Activated CD4-positive, alpha-beta memory T cell treated with anti-CD3 and anti-CD28 coated beads, Interleukin-2, amount 10 ng/mL, durations not matched to agents 7 days and 5 days (primary cell): ENCODE measurements at regions not wholly inside any gene's neighbourhood (a gene's known extent, or its start where the extent isn't known, plus 50 kb on each side); places are given as distances from the start of the nearest gene placed in this dataset.

Source experiments
- CTCF ChIA-PET: fragments of 350-600 bp; sonication (Branson Sonifier 250); formaldehyde crosslinking; loops from one replicate; lab custom pipeline; 2021; ENCODE audit warnings: antibody characterized with exemption, inconsistent platforms; lab: Charles Lee
- POLR2A ChIA-PET: fragments of 350-600 bp; sonication (Branson Sonifier 250); formaldehyde crosslinking; loops from one replicate; lab custom pipeline; 2021; ENCODE audit warnings: antibody characterized with exemption; lab: Charles Lee
- DNase-seq: peaks from one replicate; pipeline ENCODE4 v3.0.0-alpha.2; 2020
- H3K27ac Mint-ChIP-seq: one replicate; pipeline ENCODE4 v1.8.0; 2021; ENCODE audit warnings: mild to moderate bottlenecking, mixed read lengths
- H3K27me3 Mint-ChIP-seq: one replicate; pipeline ENCODE4 v1.8.0; 2021; ENCODE audit warnings: mixed read lengths
- H3K36me3 Mint-ChIP-seq: one replicate; pipeline ENCODE4 v1.8.0; 2021; ENCODE audit warnings: low read depth, mixed read lengths
- H3K4me1 Mint-ChIP-seq: one replicate; pipeline ENCODE4 v1.8.0; 2021; ENCODE audit warnings: mixed read lengths
- H3K4me3 Mint-ChIP-seq: one replicate; pipeline ENCODE4 v1.8.0; 2021; ENCODE audit warnings: mild to moderate bottlenecking, mixed read lengths
- H3K9me3 Mint-ChIP-seq: one replicate; pipeline ENCODE4 v1.8.0; 2021; ENCODE audit warnings: mixed read lengths

DNA sequence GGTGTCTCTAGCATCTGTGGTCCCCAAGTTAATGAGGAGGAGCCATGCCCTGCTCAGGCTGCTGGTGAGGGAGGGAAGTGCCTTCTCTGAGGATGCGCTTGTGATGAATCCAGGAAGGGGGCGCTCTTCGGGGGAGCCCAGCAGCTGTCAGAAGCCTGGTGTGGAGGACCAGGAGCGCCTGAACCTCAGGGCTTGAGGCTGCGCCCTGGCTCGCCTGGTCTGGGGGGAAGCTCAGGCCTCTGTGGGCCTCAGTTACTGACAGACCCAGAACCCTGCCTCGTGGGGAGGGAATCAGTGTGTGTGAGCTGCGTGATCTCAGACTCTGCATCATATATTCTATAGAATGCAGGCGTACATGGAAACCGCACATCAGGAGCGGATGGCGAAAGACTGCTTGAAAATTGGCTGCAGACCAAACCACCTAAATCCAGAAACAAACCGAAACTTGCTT, 126.1 kb downstream of the SEC14L1 start:
- DNase-seq, result no peak
- POLR2A ChIA-PET, result no interaction called here
- peaks cover 5% of the 10 kb centered on the region for H3K27me3 Mint-ChIP-seq
- no peak overlapping the region for H3K4me3 Mint-ChIP-seq
- H3K36me3 Mint-ChIP-seq, result no peaks in the 10 kb centered on the region
- CTCF ChIA-PET, result interaction anchor here (0.8 kb wide), 1 partner anchor 399 kb away, joined by 3 read pairs; the partner anchor contains the start of gene MGAT5B
- no peak overlapping the region for H3K27ac Mint-ChIP-seq
- no peaks in the 10 kb centered on the region for H3K4me1 Mint-ChIP-seq
- no peaks in the 10 kb centered on the region for H3K9me3 Mint-ChIP-seq

DNA sequence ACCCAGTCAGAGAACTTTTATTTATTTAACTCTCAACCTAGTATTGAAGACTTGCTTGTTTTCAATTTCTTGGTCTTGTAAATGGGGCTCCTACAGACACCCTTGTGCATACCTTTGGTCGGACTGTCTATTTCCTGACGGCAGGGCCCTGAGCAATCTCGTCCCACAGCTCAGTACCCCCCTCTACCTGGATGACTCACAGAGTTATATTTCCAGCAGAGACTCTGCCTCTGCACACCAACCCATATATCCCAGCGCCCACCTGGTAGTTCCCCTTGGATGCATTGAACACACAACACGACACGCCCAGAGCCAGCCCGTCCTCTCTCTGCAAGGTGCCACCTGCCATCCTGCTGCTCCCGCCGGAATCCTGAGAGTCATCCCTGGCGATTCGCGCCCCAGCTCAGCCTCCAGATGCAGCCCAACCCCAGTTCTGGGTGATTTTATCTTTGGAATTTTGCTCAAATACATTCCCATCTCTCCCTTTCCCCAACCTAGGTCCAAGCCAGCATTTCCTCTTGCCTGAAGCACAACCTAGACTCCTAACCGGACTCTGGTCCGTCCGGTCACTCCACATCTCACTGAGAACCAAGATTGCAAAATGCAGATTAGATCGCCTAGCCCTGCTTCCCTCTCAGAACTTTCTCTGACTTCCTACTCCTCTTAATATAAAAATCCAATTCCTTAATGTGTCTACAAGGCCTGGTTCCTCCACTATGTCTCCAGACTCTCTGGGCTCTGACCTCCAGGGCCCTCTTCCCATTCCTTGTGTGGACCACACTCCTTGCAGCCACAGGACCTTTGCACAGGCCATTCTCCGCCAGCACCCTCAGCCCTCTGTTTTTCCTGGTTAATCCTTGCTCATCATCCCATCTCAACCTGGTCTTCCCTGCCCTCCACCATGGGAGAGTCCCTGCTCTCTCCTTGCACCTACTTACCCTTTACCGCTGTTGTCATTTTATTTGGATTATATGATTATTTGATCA, 129.2 kb downstream of the SEC14L1 start:
- no peaks in the 10 kb centered on the region for H3K36me3 Mint-ChIP-seq
- no peak overlapping the region for H3K4me3 Mint-ChIP-seq
- ChIA-PET CTCF (no interaction called here), POLR2A (no interaction called here)
- no peaks in the 10 kb centered on the region for H3K4me1 Mint-ChIP-seq
- H3K9me3 Mint-ChIP-seq, result no peaks in the 10 kb centered on the region
- H3K27me3 Mint-ChIP-seq, result peaks cover 5% of the 10 kb centered on the region
- no peak overlapping the region for H3K27ac Mint-ChIP-seq
- DNase-seq, result no peak

DNA sequence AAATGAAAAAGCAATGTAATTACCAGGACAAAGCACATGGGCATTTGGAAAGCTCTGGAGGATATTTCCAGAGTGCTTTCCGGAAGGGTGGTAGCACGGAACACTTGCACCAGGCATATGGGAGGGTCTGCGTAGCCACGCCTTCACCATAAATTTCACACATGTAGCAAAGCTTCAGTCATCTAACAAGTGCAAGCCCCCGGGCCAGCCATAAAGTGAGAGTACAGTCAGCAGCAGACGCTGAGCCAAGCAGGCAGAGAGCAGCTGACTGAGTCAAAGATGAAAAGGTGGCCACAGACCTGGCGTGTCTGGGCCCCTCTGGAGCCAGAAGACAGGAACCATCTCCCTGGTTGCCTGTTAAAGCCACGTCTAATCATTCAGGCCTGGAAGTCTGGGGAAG, 130.6 kb downstream of the SEC14L1 start:
- CTCF ChIA-PET, result interaction anchor here (0.5 kb wide), 1 partner anchor 706 kb away, joined by 5 read pairs; no protein-coding TSS in a partner anchor
- Mint-ChIP-seq H3K27ac (no peak overlapping the region), H3K4me3 (no peak overlapping the region), H3K36me3 (no peaks in the 10 kb centered on the region), H3K27me3 (peaks cover 7% of the 10 kb centered on the region), H3K4me1 (no peaks in the 10 kb centered on the region), H3K9me3 (no peaks in the 10 kb centered on the region)
- DNase-seq, result no peak
- POLR2A ChIA-PET, result no interaction called here

DNA sequence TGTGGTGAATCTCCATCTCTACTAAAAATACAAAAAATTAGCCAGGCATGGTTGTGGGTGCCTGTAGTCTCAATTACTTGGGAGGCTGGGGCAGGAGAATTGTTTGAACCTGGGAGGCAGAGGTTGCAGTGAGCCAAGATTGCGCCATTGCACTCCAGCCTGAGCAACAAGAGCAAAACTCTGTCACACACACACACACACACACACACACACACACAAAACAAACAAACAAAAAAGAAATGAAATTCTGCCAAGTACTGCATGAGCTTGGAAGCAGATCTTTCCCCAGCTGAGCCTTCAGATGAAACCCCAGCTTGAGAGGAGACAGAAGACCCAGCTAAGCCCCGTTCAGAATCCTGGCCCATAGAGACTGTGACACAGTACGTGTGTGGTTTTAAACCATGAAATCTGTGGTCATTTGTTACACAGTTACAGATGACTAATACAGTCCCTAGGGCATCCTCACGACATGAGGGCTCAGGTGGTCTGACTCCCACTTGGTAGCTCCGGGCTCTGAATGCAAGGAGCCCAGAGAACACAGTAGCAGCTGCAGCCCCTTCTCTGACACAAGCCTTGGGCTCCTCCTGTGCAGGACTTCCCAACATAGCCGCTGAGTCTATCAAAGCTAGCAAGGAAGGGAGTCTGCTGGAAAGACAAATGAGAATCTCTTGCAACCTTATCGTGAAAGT, 132.8 kb downstream of the SEC14L1 start:
- H3K4me1 Mint-ChIP-seq, result no peaks in the 10 kb centered on the region
- no peaks in the 10 kb centered on the region for H3K9me3 Mint-ChIP-seq
- ChIA-PET CTCF (no interaction called here), POLR2A (no interaction called here)
- no peak overlapping the region for H3K4me3 Mint-ChIP-seq
- no peaks in the 10 kb centered on the region for H3K36me3 Mint-ChIP-seq
- no peak overlapping the region for H3K27ac Mint-ChIP-seq
- no peak for DNase-seq
- H3K27me3 Mint-ChIP-seq, result peaks cover 12% of the 10 kb centered on the region

DNA sequence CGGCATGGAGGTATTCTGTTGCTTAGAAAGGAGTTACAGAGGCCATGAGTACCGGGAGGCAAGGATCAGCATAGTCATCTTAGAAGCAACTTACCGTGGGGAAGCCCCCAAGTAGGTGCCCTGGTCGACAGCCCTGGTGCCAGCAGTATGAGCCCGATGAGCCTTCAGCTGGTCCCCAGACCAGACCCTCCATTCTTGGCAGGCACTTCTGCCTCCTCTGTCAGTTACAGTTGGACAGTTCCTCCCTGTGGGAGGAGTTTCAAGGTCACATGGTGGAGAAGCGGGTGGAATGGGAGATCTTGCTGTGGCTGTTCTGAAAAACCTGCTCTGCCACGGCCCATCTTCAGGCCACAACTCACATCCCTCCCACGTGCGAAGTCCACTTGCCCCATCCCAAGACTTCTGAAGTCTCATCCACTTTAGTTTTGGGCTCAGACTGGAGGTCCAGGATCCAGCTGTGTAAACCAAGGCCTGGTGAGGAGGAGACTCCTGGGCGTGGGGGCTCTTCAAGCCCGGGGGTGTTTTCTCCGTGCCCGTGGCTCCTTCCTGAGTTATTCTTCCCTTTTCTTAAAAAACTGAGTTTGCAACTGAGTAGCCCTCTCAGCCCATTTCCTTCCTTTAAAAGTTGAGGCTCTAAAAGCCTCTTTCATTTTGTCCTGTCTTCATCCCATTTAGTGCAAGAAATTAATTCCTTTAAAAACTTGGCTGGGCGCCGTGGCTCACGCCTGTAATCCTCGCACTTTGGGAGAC, 133.5 kb downstream of the SEC14L1 start:
- H3K36me3 Mint-ChIP-seq, result no peaks in the 10 kb centered on the region
- no peaks in the 10 kb centered on the region for H3K9me3 Mint-ChIP-seq
- H3K27me3 Mint-ChIP-seq, result peaks cover 14% of the 10 kb centered on the region
- ChIA-PET CTCF (no interaction called here), POLR2A (no interaction called here)
- no peak for DNase-seq
- H3K27ac Mint-ChIP-seq, result no peak overlapping the region
- no peak overlapping the region for H3K4me3 Mint-ChIP-seq
- H3K4me1 Mint-ChIP-seq, result no peaks in the 10 kb centered on the region

DNA sequence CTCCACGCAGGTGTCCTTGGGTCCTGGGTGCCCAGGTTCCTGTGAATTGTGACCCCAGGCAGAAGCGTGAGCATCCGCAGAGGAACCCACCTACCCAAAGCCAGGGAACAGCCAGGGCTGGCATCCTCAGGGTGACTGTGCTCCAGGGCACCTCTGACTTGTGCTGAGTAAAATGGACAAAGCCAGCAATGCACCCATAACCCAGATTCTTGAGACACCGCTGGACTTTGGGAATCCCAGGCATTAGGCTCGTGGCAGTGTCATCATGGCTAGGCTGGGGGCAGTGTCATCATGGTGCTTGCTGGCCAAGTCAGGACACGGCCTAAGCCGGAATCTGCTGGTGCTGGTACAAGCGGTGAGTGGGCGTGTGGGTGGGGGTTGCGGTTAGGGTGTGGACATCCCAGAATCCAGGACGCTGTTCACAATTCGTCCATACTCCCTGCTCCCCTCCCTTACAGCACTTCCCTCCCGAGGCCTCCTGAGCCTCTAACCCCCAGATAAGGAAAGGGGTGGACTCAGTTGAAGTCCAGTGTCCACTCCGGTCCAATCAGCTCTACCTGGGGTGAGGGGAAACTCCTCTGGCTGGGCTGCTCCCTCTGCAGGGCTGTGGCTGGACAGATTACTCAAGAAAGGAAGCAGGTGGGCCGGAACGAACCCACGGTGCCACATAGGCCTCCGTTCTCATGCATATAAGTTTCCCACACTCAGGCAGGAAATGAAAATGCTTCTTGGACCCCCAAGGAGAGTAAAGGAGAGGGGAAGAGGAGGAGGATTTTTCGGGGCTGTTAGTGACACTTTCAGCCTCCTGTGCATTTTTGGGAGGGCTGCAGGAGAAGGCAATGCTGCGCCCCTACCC, 138.9 kb downstream of the SEC14L1 start:
- peak overlapping the region; percentile 64 for H3K4me3 Mint-ChIP-seq
- peaks cover 15% of the 10 kb centered on the region for H3K4me1 Mint-ChIP-seq
- H3K27ac Mint-ChIP-seq, result no peak overlapping the region
- no peak for DNase-seq
- no peaks in the 10 kb centered on the region for H3K36me3 Mint-ChIP-seq
- H3K9me3 Mint-ChIP-seq, result no peaks in the 10 kb centered on the region
- ChIA-PET CTCF (interaction anchor here (0.7 kb wide), 2 partner anchors 45 to 421 kb away, joined by 3 read pairs; no protein-coding TSS in a partner anchor), POLR2A (no interaction called here)
- H3K27me3 Mint-ChIP-seq, result peaks cover 47% of the 10 kb centered on the region

DNA sequence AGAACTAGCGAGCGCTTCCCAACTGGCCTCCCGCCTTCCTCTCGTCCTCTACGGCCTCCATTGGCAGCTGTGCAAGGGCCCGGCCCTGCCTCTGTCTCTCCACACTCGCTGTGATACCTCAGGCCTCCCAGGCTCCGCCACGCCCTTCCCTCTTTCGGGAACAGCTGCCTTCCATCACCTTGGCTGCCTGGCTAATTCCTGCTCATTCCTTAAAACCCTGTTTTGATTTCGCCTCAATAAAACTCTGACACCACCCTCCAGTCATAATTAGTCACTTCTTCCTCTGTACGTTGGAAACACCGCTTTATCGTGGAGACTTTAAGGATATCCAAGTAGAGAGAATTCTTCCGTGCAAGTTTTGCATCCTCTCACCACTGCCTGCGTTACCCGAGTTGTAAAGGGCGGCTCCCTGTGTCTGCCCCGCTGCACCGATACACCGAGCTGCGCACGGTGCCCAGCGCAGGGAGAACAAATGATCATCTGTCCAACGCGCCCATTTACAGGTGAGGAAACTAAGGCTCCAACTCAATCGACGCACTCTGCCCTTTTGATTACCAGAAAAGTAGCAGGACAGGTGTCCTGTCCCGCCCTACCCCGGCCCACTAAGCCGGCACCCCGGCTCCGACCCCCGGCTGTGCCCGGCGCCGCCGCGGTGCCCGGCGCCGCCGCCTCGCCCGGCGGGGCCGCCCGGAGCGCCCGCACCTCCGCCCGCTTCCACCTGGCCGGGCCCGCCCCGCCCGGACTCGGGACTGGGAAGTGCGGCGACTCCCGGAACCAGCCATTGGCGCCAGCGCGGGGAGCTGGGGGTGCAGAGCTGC, 139.7 kb downstream of the SEC14L1 start:
- Mint-ChIP-seq H3K4me3 (peak overlapping the region; percentile 64), H3K27me3 (peaks cover 46% of the 10 kb centered on the region), H3K9me3 (no peaks in the 10 kb centered on the region), H3K36me3 (no peaks in the 10 kb centered on the region), H3K27ac (peak overlapping the region; percentile 42), H3K4me1 (peaks cover 15% of the 10 kb centered on the region)
- no peak for DNase-seq
- CTCF ChIA-PET, result no interaction called here
- POLR2A ChIA-PET, result no interaction called here

DNA sequence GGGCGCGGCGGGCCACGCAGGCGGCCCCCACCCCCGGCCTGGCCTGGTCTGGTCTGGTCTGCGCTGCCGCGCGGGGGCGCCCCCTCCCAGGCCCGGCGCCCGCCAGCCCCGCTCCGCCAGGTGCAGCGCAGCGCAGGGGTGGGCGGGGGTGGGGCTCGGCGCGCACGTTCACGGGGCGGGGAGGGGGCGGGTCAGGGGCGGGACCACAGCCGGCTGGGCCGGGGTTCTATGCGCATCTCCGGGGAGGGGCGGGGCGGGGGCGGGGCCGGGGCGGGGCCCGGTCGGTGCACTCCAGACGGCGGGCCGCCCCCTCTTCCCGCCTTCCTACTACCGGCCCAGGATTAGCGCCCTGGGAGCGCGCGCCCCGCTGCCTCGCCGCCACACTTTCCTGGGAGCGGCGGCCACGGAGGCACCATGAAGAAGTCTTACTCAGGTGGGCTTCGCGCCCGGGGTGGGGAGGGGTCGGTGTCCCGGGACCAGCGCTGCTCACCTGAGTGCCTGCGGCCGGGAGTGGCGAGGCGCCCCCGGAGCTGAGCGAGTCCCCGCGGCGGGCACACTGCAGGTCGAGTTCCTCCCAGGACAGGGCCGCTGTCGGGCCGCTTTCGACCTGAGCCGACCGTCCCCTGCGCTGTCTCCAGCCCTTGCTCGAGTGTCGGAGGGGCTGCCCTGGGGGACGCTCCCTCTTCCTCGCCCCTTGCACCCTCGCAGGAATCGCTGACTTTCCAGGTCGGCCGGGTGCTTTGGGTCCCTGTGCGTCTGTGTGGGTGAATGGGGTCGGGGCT, 140.5 kb downstream of the SEC14L1 start:
- ChIA-PET POLR2A (no interaction called here), CTCF (no interaction called here)
- DNase-seq, result peak; percentile 57
- H3K27me3 Mint-ChIP-seq, result peaks cover 43% of the 10 kb centered on the region
- peak overlapping the region; percentile 47 for H3K27ac Mint-ChIP-seq
- H3K9me3 Mint-ChIP-seq, result no peaks in the 10 kb centered on the region
- peak overlapping the region; percentile 61 for H3K4me3 Mint-ChIP-seq
- H3K4me1 Mint-ChIP-seq, result peaks cover 15% of the 10 kb centered on the region
- no peaks in the 10 kb centered on the region for H3K36me3 Mint-ChIP-seq

DNA sequence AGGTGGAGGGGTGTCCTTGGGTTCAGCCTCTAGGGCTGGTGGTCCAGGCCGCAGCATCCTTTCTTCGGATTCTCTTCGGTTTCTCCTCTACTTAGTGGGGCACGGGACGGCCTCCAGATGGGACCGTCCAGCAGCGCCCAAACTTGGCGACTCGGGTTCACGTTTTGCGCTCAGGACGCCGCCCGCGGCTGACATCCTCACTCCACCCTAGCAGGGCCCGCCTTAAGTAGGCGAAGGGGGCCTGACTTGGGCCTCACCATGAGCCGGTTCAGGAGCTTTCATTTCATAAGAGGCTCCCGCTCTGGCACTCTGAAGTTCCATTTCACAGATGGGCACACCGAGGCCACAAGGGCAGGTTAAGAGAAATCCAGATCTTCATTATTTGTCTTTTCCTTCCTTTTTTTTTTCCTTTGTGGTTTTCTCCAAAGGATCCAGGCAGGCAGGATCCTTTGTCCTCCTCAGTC, 141.2 kb downstream of the SEC14L1 start:
- POLR2A ChIA-PET, result no interaction called here
- peak overlapping the region; percentile 47 for H3K27ac Mint-ChIP-seq

DNA sequence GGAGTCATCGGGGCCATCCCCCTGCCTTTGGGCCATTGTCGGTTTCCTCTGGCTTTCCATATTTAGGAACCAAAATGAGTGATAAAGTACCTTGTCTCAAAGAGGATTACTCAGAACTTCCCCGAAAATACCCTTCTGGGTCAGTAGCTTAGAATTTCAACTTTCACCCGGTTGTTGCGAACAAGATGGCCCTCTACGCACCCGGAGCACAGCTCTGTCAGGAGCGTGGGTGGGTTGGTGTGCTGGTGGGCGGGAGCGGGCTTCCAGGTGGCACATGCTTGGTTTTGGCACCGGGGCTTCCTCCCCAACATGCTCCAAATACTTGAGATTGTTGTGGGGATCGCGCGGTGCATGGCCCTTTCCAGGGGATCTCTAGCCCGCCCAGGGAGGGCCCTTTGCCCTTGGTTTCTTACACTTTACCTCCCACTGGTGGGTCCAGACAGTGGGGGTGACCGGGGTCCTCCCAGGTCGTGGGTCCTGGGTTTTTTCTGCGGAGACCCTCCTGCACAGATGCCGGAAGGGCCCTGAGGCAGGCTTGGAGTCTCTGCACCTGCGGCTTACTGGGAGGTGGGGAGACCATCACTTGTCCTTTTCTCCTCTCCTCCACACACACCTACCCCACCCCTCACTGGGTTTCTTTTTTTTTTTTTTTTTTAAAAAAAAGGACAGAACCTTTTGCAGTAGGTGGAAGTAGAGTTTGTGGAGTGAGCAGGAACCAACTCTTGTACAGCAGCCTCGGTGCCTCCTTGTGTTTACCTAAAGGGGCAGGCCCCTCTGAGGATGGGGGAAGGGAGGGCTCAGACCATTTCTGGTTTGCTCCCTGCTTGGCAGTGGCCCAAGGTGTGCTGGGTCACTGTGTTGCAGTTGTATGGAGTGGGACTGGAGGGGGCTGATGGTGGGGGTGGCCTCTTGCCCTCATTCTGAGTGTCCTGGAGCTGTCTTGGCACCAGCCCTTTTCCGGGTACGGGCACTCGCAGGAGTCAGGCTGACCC, 142.1 kb downstream of the SEC14L1 start:
- CTCF ChIA-PET, result no interaction called here
- no peak for DNase-seq
- peaks cover 40% of the 10 kb centered on the region for H3K27me3 Mint-ChIP-seq
- no peak overlapping the region for H3K27ac Mint-ChIP-seq
- peak overlapping the region; percentile 61 for H3K4me3 Mint-ChIP-seq
- POLR2A ChIA-PET, result no interaction called here
- H3K36me3 Mint-ChIP-seq, result no peaks in the 10 kb centered on the region
- H3K4me1 Mint-ChIP-seq, result peaks cover 15% of the 10 kb centered on the region
- no peaks in the 10 kb centered on the region for H3K9me3 Mint-ChIP-seq

More for the DNA sequence above, 141.2 kb downstream of the SEC14L1 start:
- no peak for DNase-seq
- Mint-ChIP-seq H3K4me1 (peaks cover 15% of the 10 kb centered on the region), H3K4me3 (peak overlapping the region; percentile 61), H3K36me3 (no peaks in the 10 kb centered on the region), H3K9me3 (no peaks in the 10 kb centered on the region), H3K27me3 (peaks cover 43% of the 10 kb centered on the region)
- CTCF ChIA-PET, result no interaction called here
